OCI-LY7 (cell line): ENCODE measurements at regions not wholly inside any gene's neighbourhood (a gene's known extent, or its start where the extent isn't known, plus 50 kb on each side); places are given as distances from the start of the nearest gene placed in this dataset.

Source experiments
- CTCF ChIP-seq: fragments of 200-600 bp; sonication (generic); conservative IDR thresholded peaks from 2 replicates; pipeline ENCODE4 v1.5.1; 2014; ENCODE audit warnings: mild to moderate bottlenecking, antibody characterized with exemption, low read length, moderate library complexity, mixed read lengths
- EZH2phosphoT487 ChIP-seq: fragments of 200-600 bp; sonication (generic); IDR thresholded peaks from 2 replicates; pipeline ENCODE4 v1.6.1; 2018; ENCODE audit warnings: low read depth, borderline replicate concordance, mild to moderate bottlenecking, mixed run types, antibody characterized with exemption, low read length, moderate library complexity, mixed read lengths

DNA sequence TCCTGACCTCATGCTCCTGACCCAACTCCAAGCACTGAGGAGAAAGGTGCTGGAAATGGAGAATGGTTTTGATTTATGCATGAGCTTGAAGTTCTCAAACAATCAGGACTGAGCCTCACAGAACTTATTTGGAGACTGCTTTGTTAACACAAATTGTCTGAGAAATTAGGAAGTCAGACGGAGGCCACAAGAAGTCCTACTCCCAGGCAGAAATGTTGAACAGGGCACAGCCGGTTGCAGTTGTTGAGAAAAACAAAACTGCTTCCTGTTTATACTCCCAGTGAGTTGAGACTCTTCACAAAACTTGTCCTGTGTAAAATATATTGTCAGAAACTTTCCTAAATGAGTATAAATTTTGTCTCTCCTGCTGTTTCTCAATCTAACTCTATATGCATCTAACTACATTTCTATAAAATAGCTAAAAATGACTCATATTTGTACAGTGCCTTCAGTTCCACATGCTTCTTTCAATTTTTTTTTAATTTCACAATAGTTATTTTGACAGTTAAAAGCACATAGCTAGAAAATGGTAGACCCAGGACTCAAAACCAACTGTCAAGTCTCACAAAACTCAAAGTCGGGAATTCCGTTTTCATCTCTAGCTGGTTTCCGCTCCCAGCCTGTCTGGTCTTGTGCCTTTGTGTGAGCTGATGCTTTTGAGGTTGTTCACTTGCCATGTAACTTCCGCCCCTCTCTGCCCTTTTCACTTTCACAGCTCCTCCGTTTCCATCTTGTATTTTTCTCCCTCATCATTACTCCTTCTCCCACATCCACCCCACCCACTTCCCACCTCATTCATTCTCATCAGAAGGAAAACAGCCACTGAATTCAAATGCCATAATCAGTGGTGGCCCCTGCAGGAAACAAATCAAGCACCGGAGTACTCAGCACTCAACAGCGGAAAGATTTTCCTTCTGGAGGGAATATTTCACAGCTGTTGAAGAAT is 215.0 kb downstream of the SUCLG1 start:
- TF ChIP-seq CTCF (no peak), EZH2phosphoT487 (no peak)
